ENCODE measurements at regions not wholly inside any gene's neighbourhood (a gene's known extent, or its start where the extent isn't known, plus 50 kb on each side); places are given as distances from the start of the nearest gene placed in this dataset.

GRCh38 chr15:47843124-47843663, 125.9 kb downstream of the SEMA6D start:
- TF ChIP-seq EZH2 (IDR thresholded peaks at IDR 0.05; ENCODE audit: low read length) (no peak), CTCF (optimal IDR thresholded peaks at IDR 0.05 in 1 of 3, IDR thresholded peaks at IDR 0.05 in 1 of 3, conservative IDR thresholded peaks at IDR 0.05 in 1 of 3; ENCODE audit: extremely low read depth in 1 of 3, insufficient read depth in 2 of 3, low read length in 3 of 3) (no peak)
- no peaks in the 10 kb centered on the region for H3K27me3 ChIP-seq (ENCODE audit: control insufficient read depth, extremely low read depth, insufficient read depth, low read length)
- H3K4me3 ChIP-seq (ENCODE audit: control insufficient read depth in 2 of 3, extremely low read depth in 1 of 3, insufficient read depth in 2 of 3, low read depth in 1 of 3, low read length in 3 of 3) = no peak overlapping the region
- H3K9me1 ChIP-seq (ENCODE audit: control insufficient read depth, extremely low read depth, insufficient read depth, low read length) = no peaks in the 10 kb centered on the region
- H3K79me2 ChIP-seq (ENCODE audit: control insufficient read depth, insufficient read depth, low read length) = no peaks in the 10 kb centered on the region
- H3K9ac ChIP-seq (ENCODE audit: control insufficient read depth, extremely low read depth, insufficient read depth, low read length) = no peak overlapping the region
- no peak for FAIRE-seq
- no peak overlapping the region for H2AFZ ChIP-seq (ENCODE audit: control insufficient read depth, low read length)
- DNase-seq (ENCODE audit: low read depth, low spot score) = no peak
- dilution Hi-C loops (cut with MboI; ENCODE audit: extremely low pct_ligation_motif_present, low sequenced_read_pairs) = no loop called here
- no peaks in the 10 kb centered on the region for H4K20me1 ChIP-seq (ENCODE audit: control insufficient read depth, extremely low read depth, insufficient read depth, low read length)
- no peaks in the 10 kb centered on the region for H3K36me3 ChIP-seq (ENCODE audit: control insufficient read depth in 2 of 2, extremely low read depth in 1 of 2, insufficient read depth in 2 of 2, low read length in 2 of 2)
- no peak overlapping the region for H3K27ac ChIP-seq (ENCODE audit: control insufficient read depth, insufficient read depth, low read length)
- no peak overlapping the region for H3K4me2 ChIP-seq (ENCODE audit: control insufficient read depth, extremely low read depth, insufficient read depth, low read depth, low read length)
- H3K4me1 ChIP-seq (ENCODE audit: control insufficient read depth, extremely low read depth, insufficient read depth, low read length) = no peaks in the 10 kb centered on the region
- H3K9me3 ChIP-seq (ENCODE audit: control insufficient read depth, low read depth, low read length) = no peaks in the 10 kb centered on the region

- no peak overlapping the region for H3K27ac ChIP-seq (ENCODE audit: control insufficient read depth, insufficient read depth, low read length)
- DNase-seq (ENCODE audit: low read depth, low spot score) (no peak), FAIRE-seq (no peak)
- no peaks in the 10 kb centered on the region for H3K4me1 ChIP-seq (ENCODE audit: control insufficient read depth, extremely low read depth, insufficient read depth, low read length)
- H2AFZ ChIP-seq (ENCODE audit: control insufficient read depth, low read length) = no peak overlapping the region
- H3K27me3 ChIP-seq (ENCODE audit: control insufficient read depth, extremely low read depth, insufficient read depth, low read length) = no peaks in the 10 kb centered on the region
- no peaks in the 10 kb centered on the region for H3K79me2 ChIP-seq (ENCODE audit: control insufficient read depth, insufficient read depth, low read length)
- H3K36me3 ChIP-seq (ENCODE audit: control insufficient read depth in 2 of 2, extremely low read depth in 1 of 2, insufficient read depth in 2 of 2, low read length in 2 of 2) = no peaks in the 10 kb centered on the region
- H4K20me1 ChIP-seq (ENCODE audit: control insufficient read depth, extremely low read depth, insufficient read depth, low read length) = no peaks in the 10 kb centered on the region
- no peak for TF ChIP-seq EZH2 (IDR thresholded peaks at IDR 0.05; ENCODE audit: low read length)
- TF ChIP-seq CTCF (optimal IDR thresholded peaks at IDR 0.05 in 1 of 3, IDR thresholded peaks at IDR 0.05 in 1 of 3, conservative IDR thresholded peaks at IDR 0.05 in 1 of 3; ENCODE audit: extremely low read depth in 1 of 3, insufficient read depth in 2 of 3, low read length in 3 of 3) = no peak
- H3K9ac ChIP-seq (ENCODE audit: control insufficient read depth, extremely low read depth, insufficient read depth, low read length) = no peak overlapping the region
- H3K4me2 ChIP-seq (ENCODE audit: control insufficient read depth, extremely low read depth, insufficient read depth, low read depth, low read length) = no peak overlapping the region
- no peaks in the 10 kb centered on the region for H3K9me3 ChIP-seq (ENCODE audit: control insufficient read depth, low read depth, low read length)
- dilution Hi-C loops (cut with MboI; ENCODE audit: extremely low pct_ligation_motif_present, low sequenced_read_pairs) = no loop called here
- H3K4me3 ChIP-seq (ENCODE audit: control insufficient read depth in 2 of 3, extremely low read depth in 1 of 3, insufficient read depth in 2 of 3, low read depth in 1 of 3, low read length in 3 of 3) = no peak overlapping the region
- no peaks in the 10 kb centered on the region for H3K9me1 ChIP-seq (ENCODE audit: control insufficient read depth, extremely low read depth, insufficient read depth, low read length)
Observed at GRCh38 chr15:47844437-47844836, 127.1 kb downstream of the SEMA6D start.
